ENCODE measurements at regions not wholly inside any gene's neighbourhood (a gene's known extent, or its start where the extent isn't known, plus 50 kb on each side); places are given as distances from the start of the nearest gene placed in this dataset.
"Not testable (repeated sequence)": the region's sequence is repeated elsewhere in the genome, so short reads cannot be mapped to it uniquely, and the experiment has no call there.

GRCh38 chr1:227490001-227490400 lies 73.4 kb upstream of the ZNF678 start:
- DNase-seq = no peak
- 77 to 93% (median 87%) methylated on average over 2 of the region's 2 CpGs for WGBS, 4 donors
- no peak for TF ChIP-seq POLR2A (IDR thresholded peaks at IDR 0.05)
- no peaks in the 10 kb centered on the region for H3K4me1 ChIP-seq (replicated peaks in 1 of 2)
- H3K4me3 ChIP-seq = no peak overlapping the region
- no peaks in the 10 kb centered on the region for H3K27me3 ChIP-seq
- intact Hi-C loops (cut with DNase I) = no loop called here
- no peaks in the 10 kb centered on the region for H3K36me3 ChIP-seq (replicated peaks in 1 of 2)
- no peaks in the 10 kb centered on the region for H3K9me3 ChIP-seq (replicated peaks in 1 of 3)
- no peak overlapping the region for H3K27ac ChIP-seq

GRCh38 chr1:227489572-227489971 lies 73.8 kb upstream of the ZNF678 start:
- H3K27me3 ChIP-seq = no peaks in the 10 kb centered on the region
- no peak overlapping the region for H3K4me3 ChIP-seq
- no peaks in the 10 kb centered on the region for H3K9me3 ChIP-seq (replicated peaks in 1 of 3)
- no peak for DNase-seq
- H3K36me3 ChIP-seq (replicated peaks in 1 of 2) = no peaks in the 10 kb centered on the region
- intact Hi-C loops (cut with DNase I) = loop anchor here in 1 of 2 donors (10.0 kb wide), 1 partner anchor 275 kb away; no protein-coding TSS in a partner anchor
- 71 to 85% (median 73%) methylated on average over 3 of the region's 3 CpGs for WGBS, 4 donors
- TF ChIP-seq POLR2A (IDR thresholded peaks at IDR 0.05) = no peak
- TF ChIP-seq, protein P1, sequence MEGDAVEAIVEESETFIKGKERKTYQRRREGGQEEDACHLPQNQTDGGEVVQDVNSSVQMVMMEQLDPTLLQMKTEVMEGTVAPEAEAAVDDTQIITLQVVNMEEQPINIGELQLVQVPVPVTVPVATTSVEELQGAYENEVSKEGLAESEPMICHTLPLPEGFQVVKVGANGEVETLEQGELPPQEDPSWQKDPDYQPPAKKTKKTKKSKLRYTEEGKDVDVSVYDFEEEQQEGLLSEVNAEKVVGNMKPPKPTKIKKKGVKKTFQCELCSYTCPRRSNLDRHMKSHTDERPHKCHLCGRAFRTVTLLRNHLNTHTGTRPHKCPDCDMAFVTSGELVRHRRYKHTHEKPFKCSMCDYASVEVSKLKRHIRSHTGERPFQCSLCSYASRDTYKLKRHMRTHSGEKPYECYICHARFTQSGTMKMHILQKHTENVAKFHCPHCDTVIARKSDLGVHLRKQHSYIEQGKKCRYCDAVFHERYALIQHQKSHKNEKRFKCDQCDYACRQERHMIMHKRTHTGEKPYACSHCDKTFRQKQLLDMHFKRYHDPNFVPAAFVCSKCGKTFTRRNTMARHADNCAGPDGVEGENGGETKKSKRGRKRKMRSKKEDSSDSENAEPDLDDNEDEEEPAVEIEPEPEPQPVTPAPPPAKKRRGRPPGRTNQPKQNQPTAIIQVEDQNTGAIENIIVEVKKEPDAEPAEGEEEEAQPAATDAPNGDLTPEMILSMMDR (IDR thresholded peaks at IDR 0.05) = no peak
- no peaks in the 10 kb centered on the region for H3K4me1 ChIP-seq (replicated peaks in 1 of 2)
- H3K27ac ChIP-seq = no peak overlapping the region

- Histone ChIP-seq H3K27ac (no peak overlapping the region), H3K27me3 (no peaks in the 10 kb centered on the region), H3K4me3 (no peak overlapping the region), H3K4me1 (replicated peaks in 1 of 2) (no peaks in the 10 kb centered on the region), H3K9me3 (replicated peaks in 1 of 3) (no peaks in the 10 kb centered on the region), H3K36me3 (replicated peaks in 1 of 2) (no peaks in the 10 kb centered on the region)
- no peak for DNase-seq
- intact Hi-C loops (cut with DNase I) = loop anchor here in 1 of 2 donors (10.0 kb wide), 1 partner anchor 277 kb away; no protein-coding TSS in a partner anchor
- TF ChIP-seq, protein P1 (IDR thresholded peaks at IDR 0.05) = no peak
- TF ChIP-seq POLR2A (IDR thresholded peaks at IDR 0.05) = no peak
These were observed 75.8 kb upstream of the ZNF678 start for GRCh38 chr1:227487606-227488005.

DNA sequence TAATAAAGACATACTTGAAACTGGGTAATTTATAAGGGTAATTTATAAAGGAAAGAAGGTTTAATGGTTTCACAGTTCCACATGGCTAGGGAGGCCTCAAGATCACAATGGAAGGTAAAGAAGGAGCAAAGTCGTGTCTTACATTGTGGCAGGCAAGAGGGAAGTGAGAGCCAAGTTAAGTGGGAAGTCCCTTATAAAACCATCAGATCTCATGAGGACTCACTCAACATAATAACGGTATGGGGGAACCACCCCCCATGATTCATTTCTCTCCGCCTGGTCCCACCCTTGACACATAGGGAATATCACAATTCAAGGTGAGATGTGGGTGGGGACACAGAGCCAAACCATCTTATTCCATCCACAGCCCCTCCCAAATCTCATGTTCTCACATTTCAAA lies 76.8 kb upstream of the ZNF678 start:
- WGBS, 4 donors = 58 to 79% (median 73%) methylated on average over 3 of the region's 3 CpGs
- TF ChIP-seq POLR2A (IDR thresholded peaks at IDR 0.05) = no peak
- TF ChIP-seq, protein P1 (IDR thresholded peaks at IDR 0.05) = no peak
- no peaks in the 10 kb centered on the region for H3K9me3 ChIP-seq (replicated peaks in 1 of 3)
- H3K4me3 ChIP-seq = no peak overlapping the region
- intact Hi-C loops (cut with DNase I) = loop anchor here in 1 of 2 donors (10.0 kb wide), 1 partner anchor 278 kb away; no protein-coding TSS in a partner anchor
- H3K27me3 ChIP-seq = no peaks in the 10 kb centered on the region
- H3K36me3 ChIP-seq (replicated peaks in 1 of 2) = no peaks in the 10 kb centered on the region
- no peaks in the 10 kb centered on the region for H3K4me1 ChIP-seq (replicated peaks in 1 of 2)
- DNase-seq = no peak
- H3K27ac ChIP-seq = no peak overlapping the region

DNA sequence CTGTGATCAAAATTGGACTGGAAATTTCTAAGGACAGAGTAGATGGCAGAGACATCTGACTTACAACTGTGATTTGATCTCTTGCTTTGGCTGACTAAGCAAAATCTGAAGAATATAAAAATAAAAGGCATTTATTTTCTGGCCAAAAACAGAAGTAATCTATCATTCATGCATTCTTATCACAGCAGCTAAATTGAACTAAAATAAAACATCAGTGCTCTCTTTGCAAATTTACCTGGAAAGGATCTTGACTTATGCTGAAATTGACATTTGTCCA lies 81.4 kb upstream of the ZNF678 start:
- TF ChIP-seq, protein P1 (IDR thresholded peaks at IDR 0.05) = no peak
- no peak for TF ChIP-seq POLR2A (IDR thresholded peaks at IDR 0.05)
- Histone ChIP-seq H3K36me3 (replicated peaks in 1 of 2) (no peaks in the 10 kb centered on the region), H3K27ac (no peak overlapping the region), H3K9me3 (replicated peaks in 1 of 3) (no peaks in the 10 kb centered on the region), H3K4me1 (replicated peaks in 1 of 2) (no peaks in the 10 kb centered on the region), H3K27me3 (no peaks in the 10 kb centered on the region), H3K4me3 (no peak overlapping the region)
- DNase-seq = no peak
- intact Hi-C loops (cut with DNase I) = loop anchor here (5.0 to 10.0 kb wide), 4 partner anchors 60 to 470 kb away; partner anchors contain the start of gene WNT9A (in 1 of the 2)

DNA sequence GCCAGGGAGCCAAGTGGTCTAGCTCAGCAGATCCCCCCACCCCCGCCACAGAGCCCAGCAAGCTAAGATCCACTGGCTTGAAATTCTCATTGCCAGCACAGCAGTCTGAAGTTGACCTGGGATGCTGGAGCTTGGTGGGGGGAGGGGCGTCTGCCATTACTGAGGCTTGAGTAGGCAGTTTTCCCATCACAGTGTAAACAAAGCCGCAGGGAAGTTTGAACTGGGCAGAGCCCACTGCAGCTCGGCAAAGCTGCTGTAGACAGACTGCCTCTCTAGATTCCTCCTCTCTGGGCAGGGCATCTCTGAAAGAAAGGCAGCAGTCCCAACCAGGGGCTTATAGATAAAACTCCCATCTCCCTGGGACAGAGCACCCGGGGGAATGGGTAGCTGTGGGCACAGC lies 89.3 kb upstream of the ZNF678 start:
- WGBS, 4 donors = 33 to 40% (median 36%) methylated on average over 1 to 5 of the region's 5 CpGs

More for the DNA sequence above, 89.3 kb upstream of the ZNF678 start:
- DNase-seq; H3K4me1 ChIP-seq (replicated peaks in 1 of 2); intact Hi-C loops (cut with DNase I); H3K9me3 ChIP-seq (replicated peaks in 1 of 3); H3K4me3 ChIP-seq; H3K27me3 ChIP-seq; H3K36me3 ChIP-seq (replicated peaks in 1 of 2); H3K27ac ChIP-seq: not testable (repeated sequence)
